Neural cell (in vitro differentiated cells): ENCODE measurements at regions not wholly inside any gene's neighbourhood (a gene's known extent, or its start where the extent isn't known, plus 50 kb on each side); places are given as distances from the start of the nearest gene placed in this dataset.

Source experiments
- H2AFZ ChIP-seq: fragments of 200-600, 300-800 bp; sonication (generic), shearing (Covaris generic); 2 replicates; pipeline ENCODE4 v1.6.0; 2014; ENCODE audit warnings: low read depth, mild to moderate bottlenecking, antibody characterized with exemption, low read length, moderate library complexity
- H3F3A ChIP-seq: fragments of 200-600 bp; shearing (Covaris generic); 2 replicates; pipeline ENCODE4 v1.6.1; 2016; ENCODE audit warnings: mild to moderate bottlenecking, moderate library complexity, mixed read lengths, antibody characterized with exemption, low read length; ENCODE audit not compliant: insufficient read depth, poor library complexity, severe bottlenecking
- H3K27ac ChIP-seq: fragments of 200-600, 300-800 bp; sonication (generic), shearing (Covaris generic); 2 replicates; pipeline ENCODE4 v1.5.1; 2014; ENCODE audit warnings: mild to moderate bottlenecking, low read length, moderate library complexity
- H3K27me3 ChIP-seq: fragments of 300-800, 200-600 bp; sonication (generic), shearing (Covaris generic); 2 replicates; pipeline ENCODE4 v1.6.0; 2014; ENCODE audit warnings: mild to moderate bottlenecking, low read depth, low read length, moderate library complexity; ENCODE audit not compliant: insufficient read depth
- H3K36me3 ChIP-seq: fragments of 300-800, 200-600 bp; sonication (generic), shearing (Covaris generic); 2 replicates; pipeline ENCODE4 v1.5.1; 2014; ENCODE audit warnings: mild to moderate bottlenecking, antibody characterized with exemption, low read length, moderate library complexity; ENCODE audit not compliant: insufficient read depth
- H3K4me2 ChIP-seq: fragments of 300-800, 200-600 bp; sonication (generic), shearing (Covaris generic); 2 replicates; pipeline ENCODE4 v1.6.0; 2014; ENCODE audit warnings: mild to moderate bottlenecking, low read length
- H3K4me3 ChIP-seq: fragments of 300-800, 200-600 bp; sonication (generic), shearing (Covaris generic); 2 replicates; pipeline ENCODE4 v1.5.1; 2014; ENCODE audit warnings: mild to moderate bottlenecking, low read length, moderate library complexity
- H3K79me2 ChIP-seq: fragments of 200-600 bp; shearing (Covaris generic); replicated peaks from 2 replicates; pipeline ENCODE4 v1.6.0; 2014; ENCODE audit warnings: mild to moderate bottlenecking, low read length, moderate library complexity; ENCODE audit not compliant: insufficient read depth
- H3K9ac ChIP-seq: fragments of 300-800, 200-600 bp; sonication (generic), shearing (Covaris generic); 2 replicates; pipeline ENCODE4 v1.6.1; 2016; ENCODE audit warnings: mild to moderate bottlenecking, low read length, mixed read lengths
- H3K9me2 ChIP-seq: fragments of 200-600 bp; shearing (Covaris generic); 2 replicates; pipeline ENCODE4 v1.6.1; 2016; ENCODE audit warnings: mild to moderate bottlenecking, low read length, mixed read lengths; ENCODE audit not compliant: insufficient read depth
- H3K9me3 ChIP-seq: fragments of 200-600, 300-800 bp; sonication (generic), shearing (Covaris generic); 2 replicates; pipeline ENCODE4 v1.6.1; 2016; ENCODE audit warnings: mild to moderate bottlenecking, mixed run types, low read length, moderate library complexity, mixed read lengths
- H4K20me1 ChIP-seq: fragments of 200-600 bp; shearing (Covaris generic); 2 replicates; pipeline ENCODE4 v1.6.1; 2016; ENCODE audit warnings: mild to moderate bottlenecking, mixed run types; ENCODE audit not compliant: insufficient read depth
- CTCF ChIP-seq: fragments of 450-650 bp; IDR thresholded peaks from 2 replicates; pipeline ENCODE4 v1.5.1; 2014; ENCODE audit warnings: antibody characterized with exemption, mild to moderate bottlenecking, moderate library complexity; ENCODE audit not compliant: poor library complexity, severe bottlenecking
- EP300 ChIP-seq: fragments of 450-650 bp; conservative IDR thresholded peaks from 2 replicates; pipeline ENCODE4 v1.6.1; 2014; ENCODE audit warnings: antibody characterized with exemption, mild to moderate bottlenecking, moderate library complexity; ENCODE audit not compliant: poor library complexity, severe bottlenecking
- EZH2 ChIP-seq: fragments of 200-600, 300-800 bp; shearing (Covaris generic), sonication (generic); IDR thresholded peaks from 2 replicates; pipeline ENCODE4 v1.6.1; 2014; ENCODE audit warnings: antibody characterized with exemption, low read length, borderline replicate concordance, mild to moderate bottlenecking; ENCODE audit not compliant: insufficient read depth, poor library complexity, severe bottlenecking
- MXI1 ChIP-seq: fragments of 450-650 bp; conservative IDR thresholded peaks from 2 replicates; pipeline ENCODE4 v1.6.1; 2014; ENCODE audit warnings: antibody characterized with exemption, mild to moderate bottlenecking; ENCODE audit not compliant: poor library complexity, severe bottlenecking
- POLR2AphosphoS5 ChIP-seq: IDR thresholded peaks from 2 replicates; pipeline ENCODE4 v1.6.1; 2012
- RAD21 ChIP-seq: fragments of 450-650 bp; conservative IDR thresholded peaks from 2 replicates; pipeline ENCODE4 v1.6.1; 2014; ENCODE audit warnings: antibody characterized with exemption, mild to moderate bottlenecking, moderate library complexity
- REST ChIP-seq: IDR thresholded peaks from 2 replicates; pipeline ENCODE4 v1.6.1; 2012; ENCODE audit warnings: borderline replicate concordance
- SMC3 ChIP-seq: fragments of 450-650 bp; conservative IDR thresholded peaks from 2 replicates; pipeline ENCODE4 v1.6.1; 2014; ENCODE audit warnings: antibody characterized with exemption, mild to moderate bottlenecking, moderate library complexity; ENCODE audit not compliant: poor library complexity
- TAF1 ChIP-seq: IDR thresholded peaks from 2 replicates; pipeline ENCODE4 v1.6.1; 2012; ENCODE audit warnings: low read depth

- TF ChIP-seq EP300 (no peak), POLR2AphosphoS5 (no peak), EZH2 (no peak), REST (no peak), CTCF (no peak), TAF1 (no peak), SMC3 (no peak), MXI1 (no peak), RAD21 (no peak)
- no peak overlapping the region for H3K4me2 ChIP-seq
Observed at GRCh38 chr7:136709876-136710275, 158.6 kb upstream of the CHRM2 start.

GRCh38 chr7:136702913-136703312 lies 165.5 kb upstream of the CHRM2 start:
- Histone ChIP-seq H3K4me2 (no peak overlapping the region), H3K4me3 (no peak overlapping the region), H3K36me3 (no peaks in the 10 kb centered on the region), H3K27ac (no peak overlapping the region), H3K27me3 (no peaks in the 10 kb centered on the region), H3K9me3 (no peaks in the 10 kb centered on the region), H3F3A (no peaks in the 10 kb centered on the region), H3K9ac (no peak overlapping the region), H3K9me2 (no peaks in the 10 kb centered on the region), H4K20me1 (no peaks in the 10 kb centered on the region), H2AFZ (no peak overlapping the region), H3K79me2 (no peaks in the 10 kb centered on the region)
- no peak for TF ChIP-seq POLR2AphosphoS5
- no peak for TF ChIP-seq SMC3
- TF ChIP-seq RAD21, result no peak
- TF ChIP-seq EP300, result no peak
- no peak for TF ChIP-seq TAF1

More at GRCh38 chr7:136709876-136710275, 158.6 kb upstream of the CHRM2 start:
- Histone ChIP-seq H4K20me1 (no peaks in the 10 kb centered on the region), H3F3A (no peaks in the 10 kb centered on the region), H3K9me3 (no peaks in the 10 kb centered on the region), H3K36me3 (no peaks in the 10 kb centered on the region), H2AFZ (no peak overlapping the region), H3K27me3 (no peaks in the 10 kb centered on the region), H3K79me2 (no peaks in the 10 kb centered on the region), H3K9me2 (no peaks in the 10 kb centered on the region), H3K9ac (no peak overlapping the region), H3K4me3 (no peak overlapping the region), H3K27ac (no peak overlapping the region)
